WTC11 (cell line): ENCODE measurements at regions not wholly inside any gene's neighbourhood (a gene's known extent, or its start where the extent isn't known, plus 50 kb on each side); places are given as distances from the start of the nearest gene placed in this dataset.

Experiments used
- ATAC-seq: fragments of 200-7000 bp; cut with Tn5 transposase; 2 replicates; pipeline ENCODE4 v1.10.0; 2021; ENCODE audit warnings: mild to moderate bottlenecking, moderate library complexity
- CTCF ChIA-PET: fragments of 300-600 bp; sonication (Branson Sonifier 250); formaldehyde crosslinking; loops from one replicate; lab custom pipeline; 2021; ENCODE audit warnings: antibody characterized with exemption; lab: Charles Lee
- POLR2A ChIA-PET: fragments of 350-600 bp; sonication (Branson Sonifier 250); formaldehyde crosslinking; loops from one replicate; lab custom pipeline; 2021; ENCODE audit warnings: antibody characterized with exemption; lab: Charles Lee
- DNase-seq: peaks from one replicate; pipeline ENCODE4 v3.0.0; 2021; ENCODE audit warnings: low spot score
- H3K27ac Mint-ChIP-seq: 2 replicates; pipeline ENCODE4 v1.8.0; 2021; ENCODE audit warnings: mixed read lengths
- H3K27me3 Mint-ChIP-seq: 2 replicates; pipeline ENCODE4 v1.8.0; 2021; ENCODE audit warnings: low read depth, mild to moderate bottlenecking, moderate library complexity, mixed read lengths
- H3K36me3 Mint-ChIP-seq: 2 replicates; pipeline ENCODE4 v1.8.0; 2021; ENCODE audit warnings: mixed read lengths
- H3K4me1 Mint-ChIP-seq: 2 replicates; pipeline ENCODE4 v1.8.0; 2022; ENCODE audit warnings: mixed read lengths
- H3K4me3 Mint-ChIP-seq: 2 replicates; pipeline ENCODE4 v1.8.0; 2021; ENCODE audit warnings: mild to moderate bottlenecking, moderate library complexity, mixed read lengths
- H3K9me3 Mint-ChIP-seq: 2 replicates; pipeline ENCODE4 v1.8.0; 2021; ENCODE audit warnings: mixed read lengths
- CREM ChIP-seq: sonication (generic); formaldehyde crosslinking; IDR thresholded peaks from 2 replicates; pipeline ENCODE4 v1.8.1; 2022; ENCODE audit warnings: mild to moderate bottlenecking, missing genetic modification reagents, moderate library complexity
- GRHL2 ChIP-seq: fragments of 250-450 bp; sonication (Bioruptor Pico); IDR thresholded peaks from 2 replicates; pipeline ENCODE4 v1.8.0; 2022; ENCODE audit warnings: mild to moderate bottlenecking, moderate library complexity; ENCODE audit not compliant: insufficient replicate concordance, severe bottlenecking
- NFE2L1 ChIP-seq: sonication (generic); formaldehyde crosslinking; IDR thresholded peaks from 2 replicates; pipeline ENCODE4 v1.8.1; 2023; ENCODE audit warnings: missing genetic modification reagents
- TF ChIP-seq, protein P1 (sequence below): sonication (generic); formaldehyde crosslinking; IDR thresholded peaks from 2 replicates; pipeline ENCODE4 v1.8.1; 2023; ENCODE audit warnings: mild to moderate bottlenecking, missing genetic modification reagents
- TF ChIP-seq, protein P2 (sequence below): fragments of 200-600 bp; IDR thresholded peaks from 2 replicates; pipeline ENCODE4 v1.8.0; 2022; ENCODE audit warnings: antibody characterized with exemption
- TF ChIP-seq, protein P3 (sequence below): sonication (generic); formaldehyde crosslinking; IDR thresholded peaks from 2 replicates; pipeline ENCODE4 v1.8.0; 2022; ENCODE audit warnings: mild to moderate bottlenecking, missing genetic modification reagents
- TF ChIP-seq, protein P4 (sequence below): fragments of 250-450 bp; sonication (Bioruptor Pico); IDR thresholded peaks from 2 replicates; pipeline ENCODE4 v1.9.0; 2021; ENCODE audit warnings: mild to moderate bottlenecking, borderline replicate concordance

DNA sequence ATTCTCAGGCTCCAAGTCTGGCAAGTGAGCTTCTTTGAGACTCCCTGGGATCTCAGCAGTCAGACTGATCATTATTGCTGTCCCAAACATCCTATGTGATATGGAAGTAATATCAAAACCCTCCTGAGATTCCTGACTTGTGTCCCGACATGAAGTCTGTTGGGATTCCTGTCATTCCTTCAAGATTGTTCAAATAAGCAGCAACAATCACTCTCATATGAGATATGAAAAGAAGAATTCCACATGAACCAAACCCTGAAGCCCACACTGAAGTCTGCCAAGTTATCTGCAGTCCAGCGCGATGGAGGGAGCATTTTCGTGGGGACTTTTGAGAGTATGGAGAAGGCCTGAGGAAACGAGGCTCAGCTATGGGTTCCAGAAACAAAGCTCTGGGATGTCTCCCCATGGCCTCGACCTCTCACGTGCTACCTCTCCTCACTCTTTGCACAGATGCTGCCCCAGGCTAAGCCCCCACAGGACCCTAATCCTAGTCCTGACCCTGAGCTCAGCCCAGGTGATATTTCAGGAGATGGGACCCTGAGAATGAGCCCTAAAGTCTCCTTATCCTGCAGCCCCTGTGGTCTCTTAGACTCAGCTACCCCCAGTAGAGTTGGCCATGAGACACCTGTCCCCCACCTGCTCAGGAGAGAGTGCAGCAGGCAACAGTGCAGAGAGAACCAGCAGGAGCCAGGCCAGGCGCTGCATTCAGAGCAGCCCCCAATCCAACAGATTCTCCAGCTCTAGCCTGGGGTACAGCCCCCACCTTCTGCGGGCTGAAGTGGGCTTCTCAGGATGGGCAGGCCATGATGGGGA is 100.2 kb downstream of the GGTLC2 start:
- H3K27me3 Mint-ChIP-seq, result peaks cover 92% of the 10 kb centered on the region
- H3K4me1 Mint-ChIP-seq, result peaks cover 19% of the 10 kb centered on the region
- H3K4me3 Mint-ChIP-seq, result no peak overlapping the region
- CTCF ChIA-PET, result interaction anchor here (1.2 to 4.9 kb wide), 30 partner anchors 8 to 549 kb away, joined by 3 to 58 read pairs (median 11); no protein-coding TSS in a partner anchor
- DNase-seq, result no peak
- POLR2A ChIA-PET, result no interaction called here
- no peak overlapping the region for H3K27ac Mint-ChIP-seq
- H3K9me3 Mint-ChIP-seq, result no peaks in the 10 kb centered on the region
- no peak for ATAC-seq
- TF ChIP-seq, protein P1, sequence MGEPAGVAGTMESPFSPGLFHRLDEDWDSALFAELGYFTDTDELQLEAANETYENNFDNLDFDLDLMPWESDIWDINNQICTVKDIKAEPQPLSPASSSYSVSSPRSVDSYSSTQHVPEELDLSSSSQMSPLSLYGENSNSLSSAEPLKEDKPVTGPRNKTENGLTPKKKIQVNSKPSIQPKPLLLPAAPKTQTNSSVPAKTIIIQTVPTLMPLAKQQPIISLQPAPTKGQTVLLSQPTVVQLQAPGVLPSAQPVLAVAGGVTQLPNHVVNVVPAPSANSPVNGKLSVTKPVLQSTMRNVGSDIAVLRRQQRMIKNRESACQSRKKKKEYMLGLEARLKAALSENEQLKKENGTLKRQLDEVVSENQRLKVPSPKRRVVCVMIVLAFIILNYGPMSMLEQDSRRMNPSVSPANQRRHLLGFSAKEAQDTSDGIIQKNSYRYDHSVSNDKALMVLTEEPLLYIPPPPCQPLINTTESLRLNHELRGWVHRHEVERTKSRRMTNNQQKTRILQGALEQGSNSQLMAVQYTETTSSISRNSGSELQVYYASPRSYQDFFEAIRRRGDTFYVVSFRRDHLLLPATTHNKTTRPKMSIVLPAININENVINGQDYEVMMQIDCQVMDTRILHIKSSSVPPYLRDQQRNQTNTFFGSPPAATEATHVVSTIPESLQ (CRISPR knock-in tag), result no peak
- TF ChIP-seq CREM (CRISPR knock-in tag) (no peak), GRHL2 (CRISPR knock-in tag) (no peak)
- no peaks in the 10 kb centered on the region for H3K36me3 Mint-ChIP-seq

DNA sequence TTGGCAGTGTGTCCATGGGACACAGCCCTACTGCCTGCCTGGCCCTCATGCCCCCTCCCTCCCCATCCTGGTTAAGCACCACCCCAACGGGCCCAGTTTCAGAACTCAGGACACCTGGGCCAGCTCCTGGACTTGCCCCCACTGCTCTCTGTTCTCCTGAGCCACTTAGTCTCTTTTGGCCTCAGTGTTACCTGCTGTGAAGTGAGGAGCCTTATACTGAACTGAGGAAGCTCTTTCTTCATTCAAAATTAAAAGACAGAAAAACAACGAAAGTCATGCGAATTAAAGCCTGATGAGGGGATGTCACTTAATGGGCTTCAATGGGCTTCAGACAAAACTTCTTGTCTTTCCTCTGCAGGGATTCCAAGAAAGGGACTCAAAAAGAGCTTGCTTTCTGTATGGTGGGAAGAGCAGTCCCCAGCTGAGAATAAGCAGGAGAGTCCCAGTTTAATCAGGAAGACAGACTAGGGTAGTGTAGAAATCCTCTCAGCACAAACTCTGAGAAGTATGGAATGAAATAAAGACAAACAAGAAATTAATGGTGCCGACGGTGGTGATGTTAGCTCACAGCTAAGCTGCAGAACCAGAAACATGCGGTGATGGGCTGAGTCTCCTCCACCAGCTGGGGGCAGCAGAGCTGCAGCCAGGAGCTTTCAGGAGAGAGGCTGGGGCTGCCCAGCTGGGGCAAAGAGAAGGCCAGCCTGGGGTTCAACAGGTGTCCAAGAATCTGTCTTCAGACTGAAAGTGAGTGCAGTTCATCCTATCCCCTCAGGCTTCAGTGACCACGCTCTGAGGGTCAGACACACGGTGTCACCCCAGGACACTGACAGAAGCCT is 101.0 kb downstream of the GGTLC2 start:
- peak; percentile 86 for ATAC-seq
- Mint-ChIP-seq H3K27me3 (peaks cover 91% of the 10 kb centered on the region), H3K9me3 (no peaks in the 10 kb centered on the region), H3K4me1 (peaks cover 19% of the 10 kb centered on the region), H3K27ac (no peak overlapping the region), H3K36me3 (no peaks in the 10 kb centered on the region), H3K4me3 (no peak overlapping the region)
- CTCF ChIA-PET, result interaction anchor here (0.7 to 4.9 kb wide), 46 partner anchors 8 to 808 kb away, joined by 3 to 58 read pairs (median 8); no protein-coding TSS in a partner anchor
- peak; percentile 74 for DNase-seq
- TF ChIP-seq CREM (CRISPR knock-in tag) (no peak), NFE2L1 (CRISPR knock-in tag) (no peak)
- TF ChIP-seq, protein P2, sequence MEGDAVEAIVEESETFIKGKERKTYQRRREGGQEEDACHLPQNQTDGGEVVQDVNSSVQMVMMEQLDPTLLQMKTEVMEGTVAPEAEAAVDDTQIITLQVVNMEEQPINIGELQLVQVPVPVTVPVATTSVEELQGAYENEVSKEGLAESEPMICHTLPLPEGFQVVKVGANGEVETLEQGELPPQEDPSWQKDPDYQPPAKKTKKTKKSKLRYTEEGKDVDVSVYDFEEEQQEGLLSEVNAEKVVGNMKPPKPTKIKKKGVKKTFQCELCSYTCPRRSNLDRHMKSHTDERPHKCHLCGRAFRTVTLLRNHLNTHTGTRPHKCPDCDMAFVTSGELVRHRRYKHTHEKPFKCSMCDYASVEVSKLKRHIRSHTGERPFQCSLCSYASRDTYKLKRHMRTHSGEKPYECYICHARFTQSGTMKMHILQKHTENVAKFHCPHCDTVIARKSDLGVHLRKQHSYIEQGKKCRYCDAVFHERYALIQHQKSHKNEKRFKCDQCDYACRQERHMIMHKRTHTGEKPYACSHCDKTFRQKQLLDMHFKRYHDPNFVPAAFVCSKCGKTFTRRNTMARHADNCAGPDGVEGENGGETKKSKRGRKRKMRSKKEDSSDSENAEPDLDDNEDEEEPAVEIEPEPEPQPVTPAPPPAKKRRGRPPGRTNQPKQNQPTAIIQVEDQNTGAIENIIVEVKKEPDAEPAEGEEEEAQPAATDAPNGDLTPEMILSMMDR, result peak; percentile 35; the same call in 1 of the 2 replicates
- TF ChIP-seq, protein P3, sequence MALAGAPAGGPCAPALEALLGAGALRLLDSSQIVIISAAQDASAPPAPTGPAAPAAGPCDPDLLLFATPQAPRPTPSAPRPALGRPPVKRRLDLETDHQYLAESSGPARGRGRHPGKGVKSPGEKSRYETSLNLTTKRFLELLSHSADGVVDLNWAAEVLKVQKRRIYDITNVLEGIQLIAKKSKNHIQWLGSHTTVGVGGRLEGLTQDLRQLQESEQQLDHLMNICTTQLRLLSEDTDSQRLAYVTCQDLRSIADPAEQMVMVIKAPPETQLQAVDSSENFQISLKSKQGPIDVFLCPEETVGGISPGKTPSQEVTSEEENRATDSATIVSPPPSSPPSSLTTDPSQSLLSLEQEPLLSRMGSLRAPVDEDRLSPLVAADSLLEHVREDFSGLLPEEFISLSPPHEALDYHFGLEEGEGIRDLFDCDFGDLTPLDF (CRISPR knock-in tag), result no peak
- TF ChIP-seq, protein P4, sequence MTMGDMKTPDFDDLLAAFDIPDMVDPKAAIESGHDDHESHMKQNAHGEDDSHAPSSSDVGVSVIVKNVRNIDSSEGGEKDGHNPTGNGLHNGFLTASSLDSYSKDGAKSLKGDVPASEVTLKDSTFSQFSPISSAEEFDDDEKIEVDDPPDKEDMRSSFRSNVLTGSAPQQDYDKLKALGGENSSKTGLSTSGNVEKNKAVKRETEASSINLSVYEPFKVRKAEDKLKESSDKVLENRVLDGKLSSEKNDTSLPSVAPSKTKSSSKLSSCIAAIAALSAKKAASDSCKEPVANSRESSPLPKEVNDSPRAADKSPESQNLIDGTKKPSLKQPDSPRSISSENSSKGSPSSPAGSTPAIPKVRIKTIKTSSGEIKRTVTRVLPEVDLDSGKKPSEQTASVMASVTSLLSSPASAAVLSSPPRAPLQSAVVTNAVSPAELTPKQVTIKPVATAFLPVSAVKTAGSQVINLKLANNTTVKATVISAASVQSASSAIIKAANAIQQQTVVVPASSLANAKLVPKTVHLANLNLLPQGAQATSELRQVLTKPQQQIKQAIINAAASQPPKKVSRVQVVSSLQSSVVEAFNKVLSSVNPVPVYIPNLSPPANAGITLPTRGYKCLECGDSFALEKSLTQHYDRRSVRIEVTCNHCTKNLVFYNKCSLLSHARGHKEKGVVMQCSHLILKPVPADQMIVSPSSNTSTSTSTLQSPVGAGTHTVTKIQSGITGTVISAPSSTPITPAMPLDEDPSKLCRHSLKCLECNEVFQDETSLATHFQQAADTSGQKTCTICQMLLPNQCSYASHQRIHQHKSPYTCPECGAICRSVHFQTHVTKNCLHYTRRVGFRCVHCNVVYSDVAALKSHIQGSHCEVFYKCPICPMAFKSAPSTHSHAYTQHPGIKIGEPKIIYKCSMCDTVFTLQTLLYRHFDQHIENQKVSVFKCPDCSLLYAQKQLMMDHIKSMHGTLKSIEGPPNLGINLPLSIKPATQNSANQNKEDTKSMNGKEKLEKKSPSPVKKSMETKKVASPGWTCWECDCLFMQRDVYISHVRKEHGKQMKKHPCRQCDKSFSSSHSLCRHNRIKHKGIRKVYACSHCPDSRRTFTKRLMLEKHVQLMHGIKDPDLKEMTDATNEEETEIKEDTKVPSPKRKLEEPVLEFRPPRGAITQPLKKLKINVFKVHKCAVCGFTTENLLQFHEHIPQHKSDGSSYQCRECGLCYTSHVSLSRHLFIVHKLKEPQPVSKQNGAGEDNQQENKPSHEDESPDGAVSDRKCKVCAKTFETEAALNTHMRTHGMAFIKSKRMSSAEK (CRISPR knock-in tag), result no peak
- POLR2A ChIA-PET, result no interaction called here
